ENCODE measurements at regions not wholly inside any gene's neighbourhood (a gene's known extent, or its start where the extent isn't known, plus 50 kb on each side); places are given as distances from the start of the nearest gene placed in this dataset.

GRCh38 chr4:77349796-77350195 lies 192.8 kb downstream of the CCNG2 start:
- no peaks in the 10 kb centered on the region for H3K27me3 ChIP-seq (ENCODE audit: control insufficient read depth in 2 of 2, insufficient read depth in 2 of 2, low read length in 2 of 2)
- no TSS peak for BruUV-seq (replicated peaks)
- TF ChIP-seq GATA2 (IDR thresholded peaks at IDR 0.05; ENCODE audit: insufficient read depth, insufficient read length, low read depth, low read length): no peak
- no peak for TF ChIP-seq MAX (IDR thresholded peaks at IDR 0.05; ENCODE audit: insufficient read depth, insufficient read length)
- TF ChIP-seq EZH2 (IDR thresholded peaks at IDR 0.05; ENCODE audit: borderline replicate concordance, low read depth, low read length, severe bottlenecking): no peak
- no peak for TF ChIP-seq CTCF (IDR thresholded peaks at IDR 0.05; ENCODE audit: extremely low read depth in 1 of 2, insufficient read depth in 1 of 2, low read depth in 1 of 2, low read length in 2 of 2)
- TF ChIP-seq POLR2AphosphoS5 (IDR thresholded peaks at IDR 0.05; ENCODE audit: insufficient read depth, low read depth, low read length): no peak
- TF ChIP-seq JUN (IDR thresholded peaks at IDR 0.05; ENCODE audit: borderline replicate concordance, insufficient read depth, insufficient read length, low read depth): no peak
- TF ChIP-seq FOS (IDR thresholded peaks at IDR 0.05; ENCODE audit: borderline replicate concordance, insufficient read depth, low read length): no peak
- TF ChIP-seq POLR2A (IDR thresholded peaks at IDR 0.05; ENCODE audit: low read depth, low read length): no peak
- TF ChIP-seq MYC (IDR thresholded peaks at IDR 0.05; ENCODE audit: low read depth, low read length): no peak
- no peaks in the 10 kb centered on the region for H3K9me3 ChIP-seq (replicated peaks; ENCODE audit: control insufficient read depth, insufficient read depth, low read length)
- H3K4me1 ChIP-seq (ENCODE audit: control insufficient read depth, extremely low read depth, insufficient read depth, low read length): no peaks in the 10 kb centered on the region
- H3K79me2 ChIP-seq (ENCODE audit: control insufficient read depth, insufficient read depth, low read length): no peaks in the 10 kb centered on the region
- H3K9ac ChIP-seq (replicated peaks; ENCODE audit: extremely low read depth, insufficient read depth, low read length): no peak overlapping the region
- H2AFZ ChIP-seq (ENCODE audit: low read depth, low read length): no peak overlapping the region
- H3K9me1 ChIP-seq (replicated peaks; ENCODE audit: control insufficient read depth, extremely low read depth, insufficient read depth, low read length): no peaks in the 10 kb centered on the region
- no peaks in the 10 kb centered on the region for H3K36me3 ChIP-seq (ENCODE audit: control insufficient read depth in 2 of 2, extremely low read depth in 1 of 2, insufficient read depth in 2 of 2, low read length in 2 of 2)
- FAIRE-seq: no peak
- H4K20me1 ChIP-seq (replicated peaks; ENCODE audit: control insufficient read depth, extremely low read depth, insufficient read depth, low read length): no peaks in the 10 kb centered on the region
- POLR2A ChIA-PET: no interaction called here
- no peak overlapping the region for H3K4me3 ChIP-seq (replicated peaks in 1 of 3; ENCODE audit: insufficient read depth in 1 of 3, low read depth in 1 of 3, low read length in 3 of 3)
- H3K4me2 ChIP-seq (ENCODE audit: insufficient read depth, low read length): no peak overlapping the region
- CTCF ChIA-PET: interaction anchor here (2.7 kb wide), 1 partner anchor 9 kb away, joined by 8 read pairs; no protein-coding TSS in a partner anchor
- DNase-seq (ENCODE audit: low read depth, low spot score): no peak
- intact Hi-C loops (cut with micrococcal nuclease): no loop called here
- H3K27ac ChIP-seq (ENCODE audit: insufficient read depth, low read depth, low read length): no peak overlapping the region
- dilution Hi-C loops (cut with MboI; ENCODE audit: extremely low pct_ligation_motif_present, low sequenced_read_pairs): no loop called here

Data from endothelial cell of umbilical vein (primary cell).